ENCODE measurements at regions not wholly inside any gene's neighbourhood (a gene's known extent, or its start where the extent isn't known, plus 50 kb on each side); places are given as distances from the start of the nearest gene placed in this dataset.

DNA sequence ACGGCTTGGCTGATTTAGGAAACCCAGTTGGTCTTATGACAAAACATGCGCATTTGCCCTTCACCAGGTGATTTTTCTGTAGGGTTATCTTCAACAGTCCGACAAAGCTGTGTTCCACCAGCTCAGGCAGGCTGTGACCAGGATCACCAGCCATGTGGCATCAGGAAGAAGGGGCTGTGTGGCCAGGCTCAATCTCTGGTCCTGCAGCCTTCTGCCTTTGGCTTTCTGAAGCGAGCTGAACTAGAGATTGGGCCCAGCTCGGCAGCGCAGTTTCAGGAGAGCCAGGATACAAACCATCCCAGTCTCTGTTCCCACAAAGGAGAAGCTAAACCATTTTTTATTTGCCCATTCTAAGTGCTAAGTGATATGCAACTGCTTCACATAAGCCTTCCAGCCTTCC is 282.3 kb downstream of the SOX11 start:
- Histone ChIP-seq H3K27ac (no peak overlapping the region), H3K27me3 (no peaks in the 10 kb centered on the region), H3K36me3 (no peaks in the 10 kb centered on the region), H3K4me1 (no peaks in the 10 kb centered on the region), H3K9me3 (no peaks in the 10 kb centered on the region), H3K4me3 (no peak overlapping the region)
- DNase-seq (no peak), ATAC-seq (no peak)
- intact Hi-C loops (cut with DNase I) = no loop called here
- TF ChIP-seq, protein P1, sequence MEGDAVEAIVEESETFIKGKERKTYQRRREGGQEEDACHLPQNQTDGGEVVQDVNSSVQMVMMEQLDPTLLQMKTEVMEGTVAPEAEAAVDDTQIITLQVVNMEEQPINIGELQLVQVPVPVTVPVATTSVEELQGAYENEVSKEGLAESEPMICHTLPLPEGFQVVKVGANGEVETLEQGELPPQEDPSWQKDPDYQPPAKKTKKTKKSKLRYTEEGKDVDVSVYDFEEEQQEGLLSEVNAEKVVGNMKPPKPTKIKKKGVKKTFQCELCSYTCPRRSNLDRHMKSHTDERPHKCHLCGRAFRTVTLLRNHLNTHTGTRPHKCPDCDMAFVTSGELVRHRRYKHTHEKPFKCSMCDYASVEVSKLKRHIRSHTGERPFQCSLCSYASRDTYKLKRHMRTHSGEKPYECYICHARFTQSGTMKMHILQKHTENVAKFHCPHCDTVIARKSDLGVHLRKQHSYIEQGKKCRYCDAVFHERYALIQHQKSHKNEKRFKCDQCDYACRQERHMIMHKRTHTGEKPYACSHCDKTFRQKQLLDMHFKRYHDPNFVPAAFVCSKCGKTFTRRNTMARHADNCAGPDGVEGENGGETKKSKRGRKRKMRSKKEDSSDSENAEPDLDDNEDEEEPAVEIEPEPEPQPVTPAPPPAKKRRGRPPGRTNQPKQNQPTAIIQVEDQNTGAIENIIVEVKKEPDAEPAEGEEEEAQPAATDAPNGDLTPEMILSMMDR (IDR thresholded peaks at IDR 0.05) = no peak

DNA sequence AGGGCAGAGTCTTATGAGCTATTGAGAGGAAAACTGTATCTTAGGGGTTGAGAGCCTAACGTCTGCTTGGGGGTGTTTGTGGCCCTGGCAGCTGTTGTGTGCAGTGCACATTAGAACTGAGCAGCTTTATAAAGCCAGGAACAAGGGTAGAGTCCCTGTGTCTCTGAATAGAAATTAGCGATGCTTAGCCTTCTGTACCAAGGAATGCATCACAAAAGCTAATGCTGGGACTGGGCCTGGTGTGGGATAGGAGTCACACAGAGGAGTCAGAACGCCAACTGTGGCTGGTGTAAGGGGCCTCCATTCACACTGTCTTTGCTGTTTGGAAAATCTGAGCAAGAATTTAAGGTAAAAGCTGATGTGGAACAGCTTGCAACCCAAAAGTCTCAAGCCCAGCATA is 283.2 kb downstream of the SOX11 start:
- Histone ChIP-seq H3K4me1 (no peaks in the 10 kb centered on the region), H3K27me3 (no peaks in the 10 kb centered on the region), H3K9me3 (no peaks in the 10 kb centered on the region), H3K4me3 (no peak overlapping the region), H3K36me3 (no peaks in the 10 kb centered on the region), H3K27ac (no peak overlapping the region)
- ATAC-seq (no peak), DNase-seq (no peak)
- intact Hi-C loops (cut with DNase I) = no loop called here
- TF ChIP-seq, protein P1 (IDR thresholded peaks at IDR 0.05) = no peak

DNA sequence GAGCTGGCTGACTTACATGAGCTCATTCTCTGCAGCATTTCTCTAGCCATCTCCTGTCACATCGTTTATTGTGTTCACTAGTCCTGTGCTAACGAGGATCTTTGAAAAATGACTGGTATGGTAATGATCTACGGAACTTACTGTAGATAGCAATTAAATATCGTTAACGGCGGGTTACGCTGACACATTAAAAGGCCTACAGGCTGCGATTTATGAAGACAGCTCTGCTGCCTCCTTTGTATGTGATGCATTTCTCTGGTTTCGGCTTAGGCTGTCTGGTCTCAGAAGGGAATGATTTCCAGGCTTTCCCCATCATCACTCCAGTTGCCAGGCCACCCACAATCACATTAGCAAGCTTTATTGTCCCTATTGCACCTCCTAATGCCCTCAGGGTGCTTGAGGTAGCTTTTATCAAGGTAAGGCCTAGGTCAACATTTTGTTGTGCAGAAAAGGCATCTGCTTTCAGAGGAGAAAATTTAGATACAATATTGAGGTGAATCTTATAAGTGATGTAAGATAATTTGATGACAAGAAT is 284.4 kb downstream of the SOX11 start:
- intact Hi-C loops (cut with DNase I) = no loop called here
- Histone ChIP-seq H3K4me3 (no peak overlapping the region), H3K9me3 (no peaks in the 10 kb centered on the region), H3K27me3 (peaks cover 5% of the 10 kb centered on the region), H3K36me3 (no peaks in the 10 kb centered on the region), H3K27ac (no peak overlapping the region), H3K4me1 (no peaks in the 10 kb centered on the region)
- DNase-seq = no peak
- no peak for ATAC-seq
- TF ChIP-seq, protein P1 (IDR thresholded peaks at IDR 0.05) = no peak

DNA sequence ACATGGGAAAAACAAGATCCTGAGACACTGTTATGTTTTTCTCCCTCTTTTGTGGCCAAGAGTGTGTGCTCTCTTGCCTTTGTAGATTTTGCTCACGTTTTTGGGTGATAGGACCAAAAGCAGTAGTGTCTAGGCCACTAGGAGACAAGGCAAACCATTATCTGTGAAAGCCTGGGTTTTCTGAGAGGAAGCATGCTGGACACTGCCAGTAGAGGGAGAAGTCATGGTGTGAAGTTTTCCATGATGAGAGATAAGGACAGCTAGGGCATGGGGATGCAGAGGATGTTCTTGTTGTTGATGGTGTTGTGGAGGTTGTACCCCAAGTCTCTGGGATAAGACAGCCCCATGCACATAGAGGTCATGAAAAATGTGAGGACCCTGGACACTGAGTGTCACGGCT is 285.3 kb downstream of the SOX11 start:
- Histone ChIP-seq H3K27ac (no peak overlapping the region), H3K9me3 (no peaks in the 10 kb centered on the region), H3K27me3 (peaks cover 9% of the 10 kb centered on the region), H3K36me3 (no peaks in the 10 kb centered on the region), H3K4me3 (no peak overlapping the region), H3K4me1 (no peaks in the 10 kb centered on the region)
- ATAC-seq = no peak
- intact Hi-C loops (cut with DNase I) = no loop called here
- DNase-seq = no peak
- TF ChIP-seq, protein P1 (IDR thresholded peaks at IDR 0.05) = no peak

DNA sequence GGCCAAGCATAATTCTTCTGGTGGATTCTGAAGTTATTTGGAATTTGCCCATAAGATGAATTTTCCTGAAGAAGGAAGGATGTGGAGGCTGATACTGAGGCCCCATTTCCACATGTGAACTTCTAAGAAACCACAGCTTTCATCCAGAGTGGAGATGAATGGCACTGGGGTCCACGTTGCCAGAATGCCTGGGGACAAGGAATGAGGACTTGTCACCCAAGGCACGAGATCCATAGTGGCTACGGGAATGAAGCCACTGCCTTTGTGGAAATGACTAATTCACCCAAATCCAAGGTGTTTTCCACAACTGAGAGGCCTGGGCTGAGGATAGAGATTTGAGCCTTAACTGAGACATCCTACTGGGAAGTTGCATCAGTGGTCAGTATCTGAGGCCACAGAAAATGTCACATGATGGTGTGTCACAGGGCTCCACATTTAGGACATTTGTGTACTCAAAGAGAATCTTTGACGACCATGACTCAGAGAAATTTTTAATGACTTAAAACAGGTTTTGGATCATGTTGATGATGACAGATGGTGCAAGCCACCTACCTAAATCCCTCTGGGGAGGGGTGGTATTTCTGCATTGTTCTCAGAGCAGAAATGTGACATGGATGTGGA is 286.1 kb downstream of the SOX11 start:
- no peaks in the 10 kb centered on the region for H3K4me1 ChIP-seq
- no peak overlapping the region for H3K27ac ChIP-seq
- intact Hi-C loops (cut with DNase I) = no loop called here
- TF ChIP-seq, protein P1 (IDR thresholded peaks at IDR 0.05) = no peak
- no peaks in the 10 kb centered on the region for H3K36me3 ChIP-seq
- DNase-seq = no peak
- H3K4me3 ChIP-seq = no peak overlapping the region
- peaks cover 9% of the 10 kb centered on the region for H3K27me3 ChIP-seq
- no peaks in the 10 kb centered on the region for H3K9me3 ChIP-seq
- no peak for ATAC-seq
